ENCODE measurements at regions not wholly inside any gene's neighbourhood (a gene's known extent, or its start where the extent isn't known, plus 50 kb on each side); places are given as distances from the start of the nearest gene placed in this dataset.
A peak's percentile ranks its signal among the peaks of the same experiment; 100 is the strongest.
"Not testable (repeated sequence)": the region's sequence is repeated elsewhere in the genome, so short reads cannot be mapped to it uniquely, and the experiment has no call there.

GRCh38 chr12:70070494-70071007, 172.7 kb upstream of the CNOT2 start:
- H3K27ac ChIP-seq: peak overlapping the region; percentile 67
- TF ChIP-seq, protein P1, sequence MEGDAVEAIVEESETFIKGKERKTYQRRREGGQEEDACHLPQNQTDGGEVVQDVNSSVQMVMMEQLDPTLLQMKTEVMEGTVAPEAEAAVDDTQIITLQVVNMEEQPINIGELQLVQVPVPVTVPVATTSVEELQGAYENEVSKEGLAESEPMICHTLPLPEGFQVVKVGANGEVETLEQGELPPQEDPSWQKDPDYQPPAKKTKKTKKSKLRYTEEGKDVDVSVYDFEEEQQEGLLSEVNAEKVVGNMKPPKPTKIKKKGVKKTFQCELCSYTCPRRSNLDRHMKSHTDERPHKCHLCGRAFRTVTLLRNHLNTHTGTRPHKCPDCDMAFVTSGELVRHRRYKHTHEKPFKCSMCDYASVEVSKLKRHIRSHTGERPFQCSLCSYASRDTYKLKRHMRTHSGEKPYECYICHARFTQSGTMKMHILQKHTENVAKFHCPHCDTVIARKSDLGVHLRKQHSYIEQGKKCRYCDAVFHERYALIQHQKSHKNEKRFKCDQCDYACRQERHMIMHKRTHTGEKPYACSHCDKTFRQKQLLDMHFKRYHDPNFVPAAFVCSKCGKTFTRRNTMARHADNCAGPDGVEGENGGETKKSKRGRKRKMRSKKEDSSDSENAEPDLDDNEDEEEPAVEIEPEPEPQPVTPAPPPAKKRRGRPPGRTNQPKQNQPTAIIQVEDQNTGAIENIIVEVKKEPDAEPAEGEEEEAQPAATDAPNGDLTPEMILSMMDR (conservative IDR thresholded peaks at IDR 0.05): no peak

GRCh38 chr12:70074510-70074909, 168.7 kb upstream of the CNOT2 start:
- no peak overlapping the region for H3K27ac ChIP-seq
- TF ChIP-seq, protein P1 (conservative IDR thresholded peaks at IDR 0.05): no peak

GRCh38 chr12:70077441-70077840, 165.8 kb upstream of the CNOT2 start:
- TF ChIP-seq, protein P1 (conservative IDR thresholded peaks at IDR 0.05): no peak
- no peak overlapping the region for H3K27ac ChIP-seq

DNA sequence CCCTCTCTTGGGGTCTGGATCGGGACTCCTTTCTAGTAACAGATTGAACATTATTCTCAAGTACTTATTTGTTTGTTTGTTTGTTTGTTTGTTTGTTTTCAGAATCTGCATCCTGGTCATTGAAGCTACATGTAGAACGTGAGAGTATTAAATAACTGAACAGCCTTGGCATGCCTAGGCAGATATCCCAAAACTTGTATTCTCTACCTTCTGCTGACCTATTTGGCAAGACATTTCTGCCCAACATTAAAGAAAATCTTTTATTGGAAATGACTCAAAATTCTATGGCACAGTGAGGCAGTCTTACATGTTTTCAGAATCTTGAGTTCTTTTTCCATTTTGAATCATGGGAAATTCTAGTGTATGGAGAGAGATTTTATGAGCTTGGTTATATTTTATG, 165.1 kb upstream of the CNOT2 start:
- TF ChIP-seq, protein P1 (conservative IDR thresholded peaks at IDR 0.05): no peak
- no peak overlapping the region for H3K27ac ChIP-seq

- H3K27ac ChIP-seq: no peak overlapping the region
- TF ChIP-seq, protein P1 (conservative IDR thresholded peaks at IDR 0.05): no peak
Observed at GRCh38 chr12:70080566-70080965, 162.7 kb upstream of the CNOT2 start.

DNA sequence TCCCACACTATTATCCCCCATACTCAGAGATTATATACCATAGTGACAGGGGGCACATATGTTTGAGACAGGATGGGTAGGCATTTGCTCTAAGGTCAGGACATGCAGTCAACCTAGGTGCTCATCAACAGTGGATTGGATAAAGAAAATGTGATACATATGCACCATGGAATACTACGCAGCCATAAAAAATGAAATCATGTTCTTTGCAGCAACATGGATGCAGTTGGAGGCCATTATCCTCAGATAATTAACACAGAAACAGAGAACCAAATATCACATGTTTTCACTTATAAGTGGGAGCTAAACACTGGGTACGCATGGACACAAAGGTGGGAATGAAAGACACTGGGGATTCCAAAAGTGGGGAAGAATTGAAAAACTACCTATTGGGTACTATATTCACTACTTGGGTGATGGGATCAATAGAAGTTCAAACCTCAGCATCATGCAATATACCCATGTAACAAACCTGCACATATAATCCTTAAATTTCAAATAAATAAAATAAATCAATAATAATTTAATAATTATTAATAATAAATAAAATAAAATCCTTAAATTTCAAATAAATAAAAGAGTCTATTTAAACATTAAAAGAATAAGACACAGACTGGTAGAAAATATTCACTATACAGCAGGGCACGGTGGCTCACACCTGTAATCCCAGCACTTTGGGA, 160.1 kb upstream of the CNOT2 start:
- no peak overlapping the region for H3K27ac ChIP-seq
- TF ChIP-seq, protein P1 (conservative IDR thresholded peaks at IDR 0.05): no peak

- no peak overlapping the region for H3K27ac ChIP-seq
- TF ChIP-seq, protein P1 (conservative IDR thresholded peaks at IDR 0.05): no peak
Observed at GRCh38 chr12:70083677-70084020, 159.6 kb upstream of the CNOT2 start.

DNA sequence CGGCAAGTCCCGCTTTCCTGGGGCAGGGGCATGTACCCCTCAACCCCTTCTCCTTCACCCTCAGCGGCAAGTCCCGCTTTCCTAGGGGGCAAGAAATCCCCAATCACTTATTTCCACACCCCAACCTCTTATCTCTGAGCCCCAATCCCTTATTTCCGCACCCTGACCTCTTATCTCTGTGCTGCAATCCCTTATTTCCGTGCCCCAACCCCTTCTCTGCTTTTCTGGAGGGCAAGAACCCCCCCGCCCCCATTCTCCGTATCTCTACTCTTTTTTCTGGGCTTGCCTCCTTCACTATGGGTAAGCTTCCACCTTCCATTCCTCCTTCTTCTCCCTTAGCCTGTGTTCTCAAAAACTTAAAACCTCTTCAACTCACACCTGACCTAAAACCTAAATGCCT, 156.9 kb upstream of the CNOT2 start:
- H3K27ac ChIP-seq: not testable (repeated sequence)
